NCI-H2107 treated with DMSO at 0.1 percent for 48 hours (cell line): ENCODE measurements at regions not wholly inside any gene's neighbourhood (a gene's known extent, or its start where the extent isn't known, plus 50 kb on each side); places are given as distances from the start of the nearest gene placed in this dataset.
"Not testable (repeated sequence)": the region's sequence is repeated elsewhere in the genome, so short reads cannot be mapped to it uniquely, and the experiment has no call there.

Experiments used
- DNase-seq: peaks from one replicate; lab custom pipeline; 2025; ENCODE audit not compliant: unreplicated experiment; lab: John Stamatoyannopoulos, UW

DNA sequence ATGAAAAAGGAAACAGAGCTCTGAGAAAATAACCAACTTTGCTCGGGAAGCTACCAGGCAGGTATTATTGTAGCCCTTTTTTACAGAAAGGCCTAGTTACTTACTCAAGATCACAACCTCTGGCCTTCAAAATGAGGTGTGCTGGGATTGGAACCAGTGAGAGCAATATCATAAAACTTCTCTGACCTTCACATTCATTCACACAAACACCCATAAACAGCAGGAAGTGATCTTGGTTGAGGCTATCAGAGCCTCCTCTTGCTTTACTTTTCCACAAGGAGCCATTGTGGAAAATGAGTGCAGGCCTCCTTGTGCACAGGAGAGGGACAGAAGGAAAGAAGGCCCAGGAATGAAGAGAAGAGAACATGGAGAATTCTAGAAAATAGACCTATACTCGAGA lies 204.5 kb upstream of the NPVF start:
- DNase-seq: no peak

DNA sequence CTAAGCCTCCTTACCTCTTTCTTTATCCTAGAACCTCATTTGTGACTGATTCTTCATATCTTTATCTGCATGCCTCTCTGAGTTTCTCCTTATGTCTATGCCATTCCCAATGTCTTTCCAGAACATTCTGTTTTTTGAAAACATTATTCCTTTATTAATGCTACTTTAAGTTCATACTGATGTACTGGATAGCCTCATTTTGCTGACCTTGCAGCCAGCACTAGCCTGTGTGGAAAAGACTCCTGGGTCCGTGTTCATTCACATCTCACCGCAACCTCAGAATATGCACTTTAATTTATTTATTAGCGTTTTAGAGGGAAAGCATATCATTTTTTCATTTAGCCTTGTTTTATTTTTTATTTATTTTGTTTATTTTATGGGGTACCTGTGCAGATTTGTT lies 208.1 kb upstream of the NPVF start:
- no peak for DNase-seq

GRCh38 chr7:25437308-25437707 lies 209.0 kb upstream of the NPVF start:
- DNase-seq: no peak

DNA sequence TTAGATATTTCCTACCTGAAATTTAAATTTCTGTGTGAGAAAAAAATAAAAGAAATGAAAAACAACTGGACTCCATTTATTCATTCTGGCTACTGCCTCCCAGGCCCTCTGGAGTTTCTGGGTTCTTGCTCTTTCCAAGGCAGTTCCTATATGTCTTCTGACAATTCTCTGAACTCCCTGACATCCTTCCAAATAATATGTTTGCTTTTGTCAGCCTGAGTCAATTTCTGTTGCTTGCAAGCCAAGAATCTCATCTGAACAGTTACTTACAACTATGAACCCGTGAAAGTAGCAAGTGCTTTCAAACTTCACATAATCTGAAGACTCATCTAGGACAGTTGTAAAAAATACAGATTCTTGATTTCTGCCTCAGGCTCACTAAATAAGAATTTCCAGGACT lies 216.7 kb upstream of the NPVF start:
- no peak for DNase-seq

DNA sequence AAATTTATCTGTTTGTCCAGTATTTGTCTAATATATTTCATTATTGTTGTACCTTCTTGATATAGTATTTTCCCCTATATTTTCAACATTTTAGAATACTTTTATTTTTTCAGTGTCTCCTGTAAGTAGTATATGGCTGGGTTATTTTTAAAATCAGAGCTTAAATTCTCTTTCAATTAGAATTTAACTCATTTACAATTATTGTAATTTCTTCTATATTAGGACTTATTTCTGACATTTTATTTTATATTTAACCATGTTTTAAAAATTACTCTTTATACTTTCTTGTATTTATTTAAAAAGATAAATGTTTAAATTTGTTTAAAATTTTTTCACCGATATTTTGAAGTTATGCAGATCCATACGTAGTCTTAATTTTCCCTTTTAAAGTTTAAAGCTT lies 220.0 kb upstream of the NPVF start:
- no peak for DNase-seq

DNA sequence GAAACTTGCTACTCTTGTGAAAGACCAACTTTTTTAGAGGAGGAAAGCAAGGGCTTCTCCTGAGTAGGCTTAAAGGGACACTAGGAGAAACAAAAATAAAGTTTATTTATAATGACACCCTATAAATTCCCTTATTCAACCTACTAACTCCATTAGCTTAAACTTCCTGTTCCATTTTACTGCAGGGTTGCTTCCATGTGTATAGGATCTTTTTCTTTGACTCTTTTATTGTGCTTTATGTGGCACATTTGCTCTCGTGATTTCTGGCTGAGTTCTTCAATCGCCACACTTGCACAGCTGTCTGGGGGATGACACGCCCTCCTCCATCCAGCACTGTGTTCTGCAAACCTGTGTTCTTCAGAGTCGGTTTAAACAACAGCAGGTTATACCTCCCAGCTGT lies 225.7 kb upstream of the NPVF start:
- no peak for DNase-seq

GRCh38 chr7:25454562-25455041 lies 226.3 kb upstream of the NPVF start:
- DNase-seq: no peak

DNA sequence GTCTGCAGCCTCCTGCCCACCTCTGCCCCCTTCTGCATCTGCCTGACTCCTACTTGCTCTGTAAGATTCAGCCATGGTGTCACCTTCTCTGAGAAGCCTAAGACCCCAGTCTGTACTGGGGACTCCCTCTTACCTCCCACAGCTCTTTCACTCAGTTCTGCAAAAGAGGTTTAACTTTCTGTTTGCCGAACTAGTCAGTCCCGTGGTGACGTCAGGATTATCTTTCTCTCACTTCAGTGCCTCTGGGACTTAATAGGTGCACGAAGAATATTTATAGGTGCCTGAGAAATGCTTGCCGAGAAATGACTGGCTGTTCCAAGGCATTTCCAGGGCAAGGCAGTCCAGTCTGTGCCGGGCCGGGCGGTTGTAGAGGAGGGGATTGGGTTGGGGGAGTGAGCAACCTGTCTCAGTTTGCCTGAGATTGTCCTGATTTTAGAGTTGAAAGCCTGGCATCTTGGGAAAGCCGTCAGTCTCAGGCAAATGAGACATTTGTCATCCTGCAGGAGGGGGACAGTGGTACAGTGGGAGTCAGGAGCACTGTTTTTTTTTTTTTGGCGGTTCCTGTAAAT lies 227.5 kb upstream of the NPVF start:
- DNase-seq: no peak

DNA sequence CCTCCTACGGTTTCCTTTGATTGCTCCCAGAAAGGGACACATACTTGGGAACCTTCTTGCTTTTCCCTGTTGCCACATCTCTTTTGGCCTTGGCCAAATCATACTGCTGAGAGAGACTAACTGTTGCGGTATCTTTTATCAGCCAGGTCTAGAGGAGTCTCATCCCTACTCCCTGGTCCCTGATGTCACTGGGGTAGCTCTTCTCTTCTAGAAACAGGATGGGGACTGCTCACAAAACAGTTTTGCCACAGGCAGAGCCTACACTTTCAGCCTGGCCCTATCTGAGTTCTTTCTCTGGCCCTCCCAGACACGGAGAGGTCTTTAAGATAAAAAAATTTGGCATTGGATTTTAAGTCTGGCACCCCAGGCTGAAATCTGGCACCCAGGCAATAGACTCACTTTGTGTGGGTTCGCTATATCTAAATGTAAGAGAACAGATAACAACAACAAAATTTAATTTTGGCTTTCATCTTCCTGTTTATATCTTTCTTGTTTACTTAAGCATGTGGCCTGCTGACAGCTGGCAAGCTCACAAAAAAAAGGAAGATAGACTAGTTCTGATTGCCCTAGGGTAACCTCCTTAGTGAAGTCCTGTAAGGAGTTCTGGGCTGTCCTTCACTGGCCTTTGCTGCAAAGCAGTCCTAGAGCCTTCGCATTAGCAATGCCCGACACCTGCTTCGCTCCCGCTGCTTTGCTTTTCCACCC lies 228.3 kb upstream of the NPVF start:
- DNase-seq: peak; percentile 21

DNA sequence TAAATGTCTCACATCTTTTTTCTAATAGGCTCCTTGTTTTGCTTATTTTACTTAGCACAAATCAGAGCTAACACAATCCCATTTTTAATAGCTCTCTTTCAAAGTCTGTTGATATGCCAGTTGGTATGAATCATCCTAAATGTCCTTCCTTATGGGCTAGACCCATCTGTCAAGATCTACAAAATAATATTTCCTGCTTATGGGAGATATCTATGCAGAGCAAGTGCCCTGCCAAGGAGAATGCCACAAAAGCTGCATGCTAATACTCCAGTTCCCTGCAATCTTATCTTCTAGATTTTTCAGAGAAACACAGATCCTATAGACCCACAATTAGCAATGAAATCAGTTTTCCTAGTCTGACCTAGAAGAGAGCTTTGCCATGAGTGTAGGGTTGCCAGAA lies 230.8 kb upstream of the NPVF start:
- DNase-seq: no peak

DNA sequence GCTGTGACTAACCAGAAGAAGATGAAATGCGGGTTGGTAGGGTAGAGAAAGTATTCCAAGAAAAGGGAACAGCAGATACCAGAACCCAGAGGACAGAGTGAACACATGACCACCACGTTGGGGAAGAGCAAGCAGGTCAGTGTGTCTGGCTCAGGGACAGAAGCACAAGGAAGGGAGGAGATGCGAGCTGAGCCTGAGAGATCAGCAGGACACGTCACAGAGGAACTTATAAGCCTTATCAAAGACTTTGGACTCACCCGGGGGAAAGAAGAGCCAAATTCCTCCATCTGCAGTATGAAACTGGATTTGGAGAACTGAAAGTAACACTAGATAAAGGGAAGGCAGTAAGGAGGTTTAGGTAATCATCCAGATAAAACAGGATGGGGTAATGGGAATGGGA lies 232.1 kb upstream of the NPVF start:
- DNase-seq: no peak

- no peak for DNase-seq
These were observed 241.4 kb upstream of the NPVF start for GRCh38 chr7:25469669-25470068.

DNA sequence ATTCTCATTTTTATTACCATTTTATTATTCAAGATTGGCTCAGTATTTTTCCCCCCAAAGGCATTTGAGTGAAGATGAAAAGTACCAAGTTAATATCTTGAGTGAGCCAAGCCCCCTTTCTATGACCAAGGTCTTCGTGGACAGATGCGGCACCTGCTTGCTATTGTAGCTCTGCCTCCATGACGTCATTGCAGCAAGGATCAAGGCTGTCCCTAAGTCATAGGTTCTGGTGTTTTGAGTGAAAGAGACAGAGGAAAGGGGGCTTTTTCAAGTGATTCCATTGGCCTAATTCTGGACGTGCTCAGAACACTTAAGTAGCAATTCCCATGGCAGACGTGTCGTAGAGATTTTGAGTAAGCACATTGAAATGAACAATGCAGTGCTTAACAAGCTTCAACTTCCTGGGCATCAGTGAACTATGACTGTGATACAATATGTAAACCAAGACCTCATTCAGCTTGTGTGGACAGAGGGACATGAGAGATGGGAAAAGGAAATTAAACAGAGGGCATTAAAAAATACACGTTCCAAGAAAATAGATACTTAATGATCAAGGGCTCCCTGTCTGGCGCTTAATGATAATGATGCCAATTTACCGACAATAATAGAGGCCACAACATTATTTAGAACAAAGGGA lies 248.7 kb upstream of the NPVF start:
- DNase-seq: no peak

GRCh38 chr7:25478221-25478620 lies 249.9 kb upstream of the NPVF start:
- not testable (repeated sequence) for DNase-seq

DNA sequence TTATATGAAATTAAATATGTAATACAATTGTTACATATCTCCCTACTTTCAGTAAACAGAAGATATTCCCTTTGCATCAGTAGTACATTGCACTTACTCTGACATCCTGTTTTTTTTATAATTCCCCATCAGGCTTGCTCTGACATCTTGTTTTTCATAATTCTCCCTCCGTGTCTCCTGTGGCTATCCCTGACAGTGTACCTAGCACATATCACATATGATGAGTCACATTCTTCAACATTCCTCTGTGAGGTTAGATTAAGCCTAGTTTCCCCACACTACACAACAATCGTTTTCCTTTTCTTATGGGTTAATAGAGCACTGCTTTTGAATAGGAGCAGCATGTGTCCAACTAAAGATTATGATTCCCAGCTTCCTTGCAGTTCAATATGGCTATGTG lies 250.6 kb upstream of the NPVF start:
- DNase-seq: no peak

DNA sequence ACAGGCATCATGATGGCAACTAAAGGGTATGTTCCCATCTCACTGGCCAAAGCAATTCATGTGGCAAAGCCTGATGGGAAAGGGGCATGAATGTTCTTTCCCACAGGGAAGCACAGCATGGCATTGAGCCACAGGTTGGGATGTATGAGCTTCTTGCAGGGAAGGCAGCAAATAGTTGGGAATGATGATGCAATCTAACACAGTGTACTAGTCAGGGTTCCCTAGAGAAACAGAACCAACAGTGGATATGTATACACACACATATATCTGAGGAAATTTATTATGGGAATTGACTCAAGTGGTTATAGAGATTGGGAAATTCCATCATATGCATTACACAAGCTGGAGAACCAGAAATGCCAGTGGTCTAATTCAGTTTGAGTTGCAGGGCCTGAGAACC lies 253.6 kb upstream of the NPVF start:
- no peak for DNase-seq

DNA sequence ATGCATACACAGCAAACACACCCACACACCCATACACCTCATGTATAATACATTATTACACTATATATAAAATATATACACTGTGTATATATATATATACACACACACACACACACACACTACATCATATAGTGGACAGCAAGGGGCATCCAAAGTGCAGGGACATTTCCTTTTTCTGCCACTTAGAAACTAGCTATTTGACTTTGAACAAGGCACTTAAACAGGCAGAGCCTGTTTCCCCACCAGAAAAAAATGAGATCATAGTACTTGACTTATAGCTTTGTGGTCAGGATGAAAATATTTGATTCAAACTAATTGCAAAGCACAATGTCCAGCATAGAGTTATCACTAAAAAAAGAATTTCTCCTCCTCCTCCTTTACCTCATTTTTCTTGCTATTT lies 254.3 kb upstream of the NPVF start:
- DNase-seq: no peak

DNA sequence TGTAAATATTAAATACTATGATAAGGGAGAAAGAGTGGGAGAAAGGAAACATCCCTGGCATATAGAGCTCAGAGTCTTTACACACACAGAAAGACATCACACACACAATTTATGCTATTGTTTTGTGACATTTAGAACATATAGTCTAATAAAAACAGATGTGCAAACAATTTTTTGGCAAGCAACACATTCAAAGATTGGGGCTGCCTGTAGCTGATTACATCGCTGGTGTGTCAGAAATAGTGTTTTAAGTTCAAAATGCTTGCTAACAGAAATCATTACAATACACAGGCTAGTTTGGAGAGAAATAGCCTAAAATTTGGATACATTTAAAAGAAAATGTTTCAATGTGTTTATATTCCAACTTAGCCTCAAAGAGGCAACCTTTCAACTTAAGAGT lies 256.7 kb upstream of the NPVF start:
- DNase-seq: no peak

- DNase-seq: no peak
These were observed 258.4 kb upstream of the NPVF start for GRCh38 chr7:25486656-25487055.

- no peak for DNase-seq
These were observed 265.6 kb upstream of the NPVF start for GRCh38 chr7:25493805-25494366.

DNA sequence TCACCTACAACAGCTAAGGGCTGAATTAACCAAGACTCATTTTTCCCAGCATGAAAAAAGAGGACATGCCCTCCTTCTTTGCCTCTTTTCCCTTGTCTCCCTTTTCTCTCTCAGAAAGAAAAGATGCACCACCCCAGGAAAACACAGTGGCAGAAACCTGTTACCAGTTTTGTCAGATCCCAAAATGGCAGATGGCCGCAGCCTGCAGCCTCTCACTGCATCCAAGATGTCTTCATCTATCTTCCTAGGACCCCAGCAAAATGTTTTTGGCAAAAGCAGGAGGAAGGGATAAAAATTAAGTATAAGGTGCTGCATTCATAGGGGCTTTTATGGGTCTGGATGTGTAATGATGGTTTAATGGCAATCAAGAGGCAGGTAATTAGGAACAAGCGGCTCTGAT lies 266.6 kb upstream of the NPVF start:
- DNase-seq: no peak
